OCI-LY1 (cell line): ENCODE measurements at regions not wholly inside any gene's neighbourhood (a gene's known extent, or its start where the extent isn't known, plus 50 kb on each side); places are given as distances from the start of the nearest gene placed in this dataset.
A peak's percentile ranks its signal among the peaks of the same experiment; 100 is the strongest.

Source experiments
- H2AFZ ChIP-seq: fragments of 200-600 bp; sonication (generic), shearing (Covaris generic); 2 replicates; pipeline ENCODE4 v1.6.0; 2014; ENCODE audit warnings: antibody characterized with exemption, mild to moderate bottlenecking, low read length
- H3F3A ChIP-seq: fragments of 200-600 bp; sonication (generic), shearing (Covaris generic); 2 replicates; pipeline ENCODE4 v1.6.0; 2014; ENCODE audit warnings: mild to moderate bottlenecking, antibody characterized with exemption, low read length, moderate library complexity; ENCODE audit not compliant: insufficient read depth
- H3K27ac ChIP-seq: fragments of 200-600 bp; sonication (generic); 2 replicates; pipeline ENCODE4 v1.5.1; 2014; ENCODE audit warnings: low read length, mixed run types, mild to moderate bottlenecking, low read depth; ENCODE audit not compliant: poor library complexity, severe bottlenecking
- H3K27me3 ChIP-seq: fragments of 200-600 bp; sonication (generic); 2 replicates; pipeline ENCODE4 v1.6.0; 2014; ENCODE audit warnings: antibody characterized with exemption, mild to moderate bottlenecking, low read length, moderate library complexity; ENCODE audit not compliant: insufficient read depth
- H3K36me3 ChIP-seq: fragments of 200-600 bp; sonication (generic); 2 replicates; pipeline ENCODE4 v1.6.1; 2014; ENCODE audit warnings: mild to moderate bottlenecking, antibody characterized with exemption, low read length, moderate library complexity, mixed read lengths; ENCODE audit not compliant: insufficient read depth
- H3K4me1 ChIP-seq: fragments of 200-600 bp; sonication (generic); 2 replicates; pipeline ENCODE4 v1.5.1; 2014; ENCODE audit warnings: mild to moderate bottlenecking, low read length, moderate library complexity; ENCODE audit not compliant: insufficient read depth, severe bottlenecking
- H3K4me2 ChIP-seq: fragments of 200-600 bp; sonication (generic), shearing (Covaris generic); 2 replicates; pipeline ENCODE4 v1.6.1; 2014; ENCODE audit warnings: low read length
- H3K4me3 ChIP-seq: fragments of 200-600 bp; sonication (generic); 2 replicates; pipeline ENCODE4 v1.5.1; 2014; ENCODE audit warnings: low read length, low read depth, mild to moderate bottlenecking, mixed read lengths; ENCODE audit not compliant: poor library complexity, severe bottlenecking
- H3K79me2 ChIP-seq: fragments of 200-600 bp; shearing (Covaris generic); 2 replicates; pipeline ENCODE4 v1.6.1; 2016; ENCODE audit warnings: mixed run types, low read length, mixed read lengths; ENCODE audit not compliant: insufficient read depth
- H3K9ac ChIP-seq: fragments of 200-600 bp; sonication (generic), shearing (Covaris generic); 2 replicates; pipeline ENCODE4 v1.6.1; 2014; ENCODE audit warnings: mild to moderate bottlenecking, low read length, mixed read lengths
- H3K9me2 ChIP-seq: fragments of 200-600 bp; sonication (generic), shearing (Covaris generic); 2 replicates; pipeline ENCODE4 v1.6.1; 2014; ENCODE audit warnings: low read depth, mild to moderate bottlenecking, low read length, mixed read lengths
- H3K9me3 ChIP-seq: fragments of 200-600 bp; shearing (Covaris generic); 2 replicates; pipeline ENCODE4 v1.6.1; 2014; ENCODE audit warnings: low read length, mixed read lengths
- H4K20me1 ChIP-seq: fragments of 200-600 bp; sonication (generic), shearing (Covaris generic); 2 replicates; pipeline ENCODE4 v1.6.0; 2016; ENCODE audit warnings: mild to moderate bottlenecking, low read length; ENCODE audit not compliant: insufficient read depth
- EZH2 ChIP-seq: fragments of 200-600 bp; sonication (generic), shearing (Covaris generic); IDR thresholded peaks from 2 replicates; pipeline ENCODE4 v1.8.0; 2017; ENCODE audit warnings: borderline replicate concordance, mixed run types, mild to moderate bottlenecking, antibody characterized with exemption, low read length, moderate library complexity, mixed read lengths
- TF ChIP-seq, protein P1 (sequence below): fragments of 200-600 bp; sonication (generic), shearing (Covaris generic); IDR thresholded peaks from 2 replicates; pipeline ENCODE4 v1.5.1; 2017; ENCODE audit warnings: mild to moderate bottlenecking, antibody characterized with exemption, low read length, moderate library complexity, mixed read lengths

DNA sequence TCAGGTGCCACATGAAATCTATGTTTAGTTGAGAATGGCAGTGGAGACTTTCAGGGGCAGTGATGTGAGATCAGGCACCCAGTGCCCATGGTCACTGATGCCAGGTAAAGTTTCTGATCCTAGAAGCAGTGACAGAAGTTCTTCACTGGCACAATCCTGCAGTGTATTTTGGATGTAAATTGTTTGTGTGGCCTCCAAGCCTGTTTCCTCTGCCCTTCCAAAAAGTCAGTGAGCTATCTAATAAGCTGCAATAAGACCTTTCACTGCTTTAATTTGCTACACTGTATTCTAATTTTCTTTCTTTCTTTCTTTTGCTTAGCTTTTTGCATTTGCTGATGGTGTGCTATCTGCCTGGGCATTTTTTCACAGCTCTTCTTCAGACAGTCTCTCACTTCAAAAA lies 1348.6 kb downstream of the ADGRL3 start:
- no peaks in the 10 kb centered on the region for H4K20me1 ChIP-seq
- peak overlapping the region; percentile 78 for H3K27ac ChIP-seq
- no peak overlapping the region for H3K4me3 ChIP-seq
- peak overlapping the region; percentile 8; the same call in 1 of the 2 replicates for H3K9ac ChIP-seq
- H3K9me3 ChIP-seq: no peaks in the 10 kb centered on the region
- H3K4me1 ChIP-seq: peaks cover 59% of the 10 kb centered on the region
- H3K79me2 ChIP-seq: no peaks in the 10 kb centered on the region
- H3K36me3 ChIP-seq: no peaks in the 10 kb centered on the region
- peak overlapping the region; percentile 87 for H2AFZ ChIP-seq
- H3K9me2 ChIP-seq: no peaks in the 10 kb centered on the region
- TF ChIP-seq, protein P1, sequence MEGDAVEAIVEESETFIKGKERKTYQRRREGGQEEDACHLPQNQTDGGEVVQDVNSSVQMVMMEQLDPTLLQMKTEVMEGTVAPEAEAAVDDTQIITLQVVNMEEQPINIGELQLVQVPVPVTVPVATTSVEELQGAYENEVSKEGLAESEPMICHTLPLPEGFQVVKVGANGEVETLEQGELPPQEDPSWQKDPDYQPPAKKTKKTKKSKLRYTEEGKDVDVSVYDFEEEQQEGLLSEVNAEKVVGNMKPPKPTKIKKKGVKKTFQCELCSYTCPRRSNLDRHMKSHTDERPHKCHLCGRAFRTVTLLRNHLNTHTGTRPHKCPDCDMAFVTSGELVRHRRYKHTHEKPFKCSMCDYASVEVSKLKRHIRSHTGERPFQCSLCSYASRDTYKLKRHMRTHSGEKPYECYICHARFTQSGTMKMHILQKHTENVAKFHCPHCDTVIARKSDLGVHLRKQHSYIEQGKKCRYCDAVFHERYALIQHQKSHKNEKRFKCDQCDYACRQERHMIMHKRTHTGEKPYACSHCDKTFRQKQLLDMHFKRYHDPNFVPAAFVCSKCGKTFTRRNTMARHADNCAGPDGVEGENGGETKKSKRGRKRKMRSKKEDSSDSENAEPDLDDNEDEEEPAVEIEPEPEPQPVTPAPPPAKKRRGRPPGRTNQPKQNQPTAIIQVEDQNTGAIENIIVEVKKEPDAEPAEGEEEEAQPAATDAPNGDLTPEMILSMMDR: no peak
- no peak for TF ChIP-seq EZH2
- no peaks in the 10 kb centered on the region for H3F3A ChIP-seq
- no peaks in the 10 kb centered on the region for H3K27me3 ChIP-seq
- no peak overlapping the region; the same call in 1 of the 2 replicates for H3K4me2 ChIP-seq

GRCh38 chr4:62548108-62548524 lies 1348.0 kb downstream of the ADGRL3 start:
- peaks cover 65% of the 10 kb centered on the region for H3K4me1 ChIP-seq
- H3K36me3 ChIP-seq: no peaks in the 10 kb centered on the region
- H3K4me2 ChIP-seq: peak overlapping the region; percentile 47
- H3K9me2 ChIP-seq: no peaks in the 10 kb centered on the region
- H3K27me3 ChIP-seq: no peaks in the 10 kb centered on the region
- H3K27ac ChIP-seq: peak overlapping the region; percentile 78
- H3F3A ChIP-seq: no peaks in the 10 kb centered on the region
- no peaks in the 10 kb centered on the region for H4K20me1 ChIP-seq
- peak overlapping the region; percentile 87 for H2AFZ ChIP-seq
- no peak overlapping the region for H3K4me3 ChIP-seq
- no peak for TF ChIP-seq EZH2
- TF ChIP-seq, protein P1: peak; percentile 54
- H3K9me3 ChIP-seq: no peaks in the 10 kb centered on the region
- no peaks in the 10 kb centered on the region for H3K79me2 ChIP-seq
- peak overlapping the region; percentile 8; the same call in 1 of the 2 replicates for H3K9ac ChIP-seq

DNA sequence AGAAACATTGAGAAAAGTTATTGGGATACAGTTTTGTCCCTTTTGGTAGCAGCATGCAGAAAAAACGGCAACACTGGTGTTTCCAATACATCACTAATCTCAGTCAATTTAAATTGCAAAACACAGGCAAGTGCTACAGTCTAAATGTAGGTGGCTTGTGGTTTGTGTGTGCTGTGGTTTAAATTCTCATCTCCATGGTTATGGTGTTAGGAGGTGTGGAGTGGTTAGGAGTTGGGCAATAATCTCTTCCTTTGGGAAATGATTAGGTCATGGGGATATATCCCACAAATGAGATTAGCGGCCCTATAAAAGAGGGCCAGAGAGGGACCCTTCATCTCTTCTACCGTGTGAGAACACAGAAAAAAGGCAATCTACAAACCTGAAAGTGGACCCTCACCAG lies 1344.3 kb downstream of the ADGRL3 start:
- H3K9me2 ChIP-seq: no peaks in the 10 kb centered on the region
- 0 out of 2 replicates have a peak, but pooled peaks cover 8% of the 10 kb centered on the region for H3K9me3 ChIP-seq
- no peaks in the 10 kb centered on the region for H4K20me1 ChIP-seq
- TF ChIP-seq, protein P1: no peak
- no peak for TF ChIP-seq EZH2
- no peak overlapping the region for H3K4me3 ChIP-seq
- no peak overlapping the region; the same call in 1 of the 2 replicates for H2AFZ ChIP-seq
- peaks cover 62% of the 10 kb centered on the region for H3K4me1 ChIP-seq
- no peaks in the 10 kb centered on the region for H3K79me2 ChIP-seq
- no peak overlapping the region for H3K4me2 ChIP-seq
- no peaks in the 10 kb centered on the region for H3F3A ChIP-seq
- H3K9ac ChIP-seq: no peak overlapping the region
- H3K27ac ChIP-seq: no peak overlapping the region
- no peaks in the 10 kb centered on the region for H3K27me3 ChIP-seq
- no peaks in the 10 kb centered on the region for H3K36me3 ChIP-seq
